HG03354 (cell line): ENCODE measurements at regions not wholly inside any gene's neighbourhood (a gene's known extent, or its start where the extent isn't known, plus 50 kb on each side); places are given as distances from the start of the nearest gene placed in this dataset.

Source experiments
- ATAC-seq: cut with Tn5 transposase; IDR thresholded peaks from one replicate; pipeline ENCODE4 v1.9.1; 2021; ENCODE audit warnings: mild to moderate bottlenecking; ENCODE audit not compliant: unreplicated experiment, poor library complexity, severe bottlenecking

- no peak for ATAC-seq
Measured at GRCh38 chr1:200323856-200324400, 85.9 kb downstream of the ZNF281 start.

GRCh38 chr1:200319148-200319547 is 90.7 kb downstream of the ZNF281 start:
- no peak for ATAC-seq

- no peak for ATAC-seq
Measured at GRCh38 chr1:200317236-200317635, 92.6 kb downstream of the ZNF281 start.

GRCh38 chr1:200316148-200316803 is 93.6 kb downstream of the ZNF281 start:
- no peak for ATAC-seq

GRCh38 chr1:200314085-200314750 is 95.6 kb downstream of the ZNF281 start:
- no peak for ATAC-seq

GRCh38 chr1:200311256-200311655 is 98.6 kb downstream of the ZNF281 start:
- ATAC-seq = no peak

GRCh38 chr1:200310824-200311223 is 99.0 kb downstream of the ZNF281 start:
- no peak for ATAC-seq

- ATAC-seq = no peak
Measured at GRCh38 chr1:200307755-200308066, 102.1 kb downstream of the ZNF281 start.

- peak; percentile 63 for ATAC-seq
Measured at GRCh38 chr1:200306944-200307754, 102.7 kb downstream of the ZNF281 start.

GRCh38 chr1:200305806-200306205 is 104.0 kb downstream of the ZNF281 start:
- ATAC-seq = peak; percentile 30

GRCh38 chr1:200304171-200304570 is 105.7 kb downstream of the ZNF281 start:
- ATAC-seq = no peak

GRCh38 chr1:200302921-200303290 is 106.9 kb downstream of the ZNF281 start:
- no peak for ATAC-seq

- peak; percentile 59 for ATAC-seq
Measured at GRCh38 chr1:200302192-200302920, 107.5 kb downstream of the ZNF281 start.

GRCh38 chr1:200301152-200301551 is 108.7 kb downstream of the ZNF281 start:
- ATAC-seq = no peak

GRCh38 chr1:200299571-200299970 is 110.3 kb downstream of the ZNF281 start:
- no peak for ATAC-seq

GRCh38 chr1:200298242-200298641 is 111.6 kb downstream of the ZNF281 start:
- ATAC-seq = no peak

- ATAC-seq = no peak
Measured at GRCh38 chr1:200296091-200296661, 113.7 kb downstream of the ZNF281 start.

- ATAC-seq = no peak
Measured at GRCh38 chr1:200294241-200294640, 115.6 kb downstream of the ZNF281 start.

- no peak for ATAC-seq
Measured at GRCh38 chr1:200292699-200293098, 117.1 kb downstream of the ZNF281 start.

- ATAC-seq = no peak
Measured at GRCh38 chr1:200291106-200291505, 118.7 kb downstream of the ZNF281 start.
